ENCODE measurements at regions not wholly inside any gene's neighbourhood (a gene's known extent, or its start where the extent isn't known, plus 50 kb on each side); places are given as distances from the start of the nearest gene placed in this dataset.

- Histone ChIP-seq H2AFZ (ENCODE audit: low read length) (no peak overlapping the region), H3K9ac (ENCODE audit: low read length) (no peak overlapping the region), H3F3A (ENCODE audit: insufficient read depth, low read length) (peaks cover 9% of the 10 kb centered on the region; the same call in 1 of the 2 replicates), H4K20me1 (ENCODE audit: insufficient read depth, low read length) (no peaks in the 10 kb centered on the region), H3K79me2 (ENCODE audit: low read length) (no peaks in the 10 kb centered on the region), H3K36me3 (replicated peaks; ENCODE audit: insufficient read depth, low read length) (no peaks in the 10 kb centered on the region), H3K4me3 (ENCODE audit: low read length) (no peak overlapping the region), H3K4me1 (ENCODE audit: low read length) (peaks cover 17% of the 10 kb centered on the region), H3K27me3 (replicated peaks; ENCODE audit: insufficient read depth, low read length) (no peaks in the 10 kb centered on the region), H3K9me2 (replicated peaks; ENCODE audit: insufficient read depth, low read length) (no peaks in the 10 kb centered on the region), H3K27ac (ENCODE audit: low read length) (no peak overlapping the region), H3K4me2 (ENCODE audit: low read depth, low read length) (no peak overlapping the region), H3K9me3 (replicated peaks; ENCODE audit: insufficient read depth, low read length) (no peaks in the 10 kb centered on the region)
- DNase-seq = no peak
- TF ChIP-seq EZH2 (optimal IDR thresholded peaks at IDR 0.05; ENCODE audit: low read depth, low read length) (no peak), EZH2phosphoT487 (IDR thresholded peaks at IDR 0.05; ENCODE audit: low read length) (no peak), CTCF (IDR thresholded peaks at IDR 0.05; ENCODE audit: low read length) (no peak)
Measured at GRCh38 chr18:51802569-51803428, 537.2 kb upstream of the DCC start.

GRCh38 chr18:51807336-51807735, 532.7 kb upstream of the DCC start:
- no peaks in the 10 kb centered on the region for H3K36me3 ChIP-seq (replicated peaks; ENCODE audit: insufficient read depth, low read length)
- peaks cover 17% of the 10 kb centered on the region for H3F3A ChIP-seq (ENCODE audit: insufficient read depth, low read length)
- peak overlapping the region; percentile 21 for H2AFZ ChIP-seq (ENCODE audit: low read length)
- TF ChIP-seq EZH2 (optimal IDR thresholded peaks at IDR 0.05; ENCODE audit: low read depth, low read length) (no peak), CTCF (IDR thresholded peaks at IDR 0.05; ENCODE audit: low read length) (no peak), EZH2phosphoT487 (IDR thresholded peaks at IDR 0.05; ENCODE audit: low read length) (no peak)
- no peaks in the 10 kb centered on the region for H4K20me1 ChIP-seq (ENCODE audit: insufficient read depth, low read length)
- H3K9me3 ChIP-seq (replicated peaks; ENCODE audit: insufficient read depth, low read length) = no peaks in the 10 kb centered on the region
- no peak overlapping the region for H3K4me3 ChIP-seq (ENCODE audit: low read length)
- peak; percentile 80 for DNase-seq
- peak overlapping the region; percentile 11 for H3K4me2 ChIP-seq (ENCODE audit: low read depth, low read length)
- H3K9me2 ChIP-seq (replicated peaks; ENCODE audit: insufficient read depth, low read length) = no peaks in the 10 kb centered on the region
- no peaks in the 10 kb centered on the region for H3K27me3 ChIP-seq (replicated peaks; ENCODE audit: insufficient read depth, low read length)
- no peak overlapping the region for H3K9ac ChIP-seq (ENCODE audit: low read length)
- H3K79me2 ChIP-seq (ENCODE audit: low read length) = no peaks in the 10 kb centered on the region
- peak overlapping the region; percentile 45; the same call in 1 of the 2 replicates for H3K27ac ChIP-seq (ENCODE audit: low read length)
- H3K4me1 ChIP-seq (ENCODE audit: low read length) = peaks cover 32% of the 10 kb centered on the region

GRCh38 chr18:51811883-51812282, 528.1 kb upstream of the DCC start:
- Histone ChIP-seq H3K4me2 (ENCODE audit: low read depth, low read length) (no peak overlapping the region), H3K9ac (ENCODE audit: low read length) (no peak overlapping the region), H3K27me3 (replicated peaks; ENCODE audit: insufficient read depth, low read length) (no peaks in the 10 kb centered on the region), H3K27ac (ENCODE audit: low read length) (peak overlapping the region; percentile 70; the same call in 1 of the 2 replicates), H3K9me3 (replicated peaks; ENCODE audit: insufficient read depth, low read length) (no peaks in the 10 kb centered on the region), H3K9me2 (replicated peaks; ENCODE audit: insufficient read depth, low read length) (no peaks in the 10 kb centered on the region), H3K79me2 (ENCODE audit: low read length) (no peaks in the 10 kb centered on the region), H3K4me3 (ENCODE audit: low read length) (no peak overlapping the region), H3K36me3 (replicated peaks; ENCODE audit: insufficient read depth, low read length) (no peaks in the 10 kb centered on the region), H3K4me1 (ENCODE audit: low read length) (peaks cover 28% of the 10 kb centered on the region), H3F3A (ENCODE audit: insufficient read depth, low read length) (peaks cover 15% of the 10 kb centered on the region), H4K20me1 (ENCODE audit: insufficient read depth, low read length) (no peaks in the 10 kb centered on the region), H2AFZ (ENCODE audit: low read length) (peak overlapping the region; percentile 42)
- no peak for TF ChIP-seq EZH2 (optimal IDR thresholded peaks at IDR 0.05; ENCODE audit: low read depth, low read length)
- TF ChIP-seq EZH2phosphoT487 (IDR thresholded peaks at IDR 0.05; ENCODE audit: low read length) = no peak
- TF ChIP-seq CTCF (IDR thresholded peaks at IDR 0.05; ENCODE audit: low read length) = no peak
- peak; percentile 71 for DNase-seq
